HepG2 (cell line): ENCODE measurements at regions not wholly inside any gene's neighbourhood (a gene's known extent, or its start where the extent isn't known, plus 50 kb on each side); places are given as distances from the start of the nearest gene placed in this dataset.
"Not testable (repeated sequence)": the region's sequence is repeated elsewhere in the genome, so short reads cannot be mapped to it uniquely, and the experiment has no call there.

Experiments used
- ATAC-seq: fragments of 200-7000 bp; cut with Tn5 transposase; 3 replicates; pipeline ENCODE4 v1.9.1; 2020; ENCODE audit warnings: mild to moderate bottlenecking, moderate library complexity
- BruUV-seq: library from RNA; stranded (reverse); fragments of 400-500 nt; replicated peaks from 2 replicates; lab custom pipeline; 2021; lab: Mats Ljungman, UMichigan
- CTCF ChIA-PET: fragments of 300-600 bp; formaldehyde crosslinking; extraction: SDS; loops from one replicate; lab custom pipeline; 2021; ENCODE audit warnings: low total read pairs, inconsistent platforms, low intra/inter-chr PET ratio; lab: Yijun Ruan, JAX
- POLR2A ChIA-PET: fragments of 350-600 bp; sonication (Branson Sonifier 250); formaldehyde crosslinking; loops from one replicate; lab custom pipeline; 2020; ENCODE audit warnings: antibody characterized with exemption, inconsistent platforms; lab: Yijun Ruan, JAX
- DNase-seq: peaks from one replicate; pipeline ENCODE4 v3.0.0-alpha.2; 2015; ENCODE audit warnings: low spot score
- FAIRE-seq: peaks from 3 replicates; lab custom pipeline; 2011; peaks lifted over from hg19 to GRCh38; lab: Jason Lieb, UNC
- H2AFZ ChIP-seq: one replicate; pipeline ENCODE4 v1.6.1; 2011; ENCODE audit warnings: low read length, inconsistent platforms
- H3K27ac ChIP-seq: fragments of 300-600 bp; 3 replicates; pipeline ENCODE4 v1.8.0; 2011; ENCODE audit warnings: mixed run types, mild to moderate bottlenecking, mixed read lengths, low read length, inconsistent platforms; ENCODE audit not compliant: insufficient read depth; ENCODE audit errors: extremely low read length
- H3K27me3 ChIP-seq, 2 experiments: fragments of 200-600 bp in 1 of 2; 2 replicates in 1 of 2; 3 replicates in 1 of 2; pipeline versions ENCODE4 v1.6.0 to v1.8.0; 2011; ENCODE audit warnings: low read length in 2 of 2, mild to moderate bottlenecking in 2 of 2, moderate library complexity in 2 of 2, inconsistent platforms in 1 of 2; ENCODE audit not compliant: insufficient read depth in 2 of 2, control insufficient read depth in 1 of 2
- H3K36me3 ChIP-seq, 2 experiments: fragments of 200-600 bp in 1 of 2; replicated peaks in 1 of 2; 2 replicates in 1 of 2; 3 replicates in 1 of 2; pipeline versions ENCODE4 v1.5.1 to v1.8.0; 2011; ENCODE audit warnings: low read length in 2 of 2, inconsistent platforms in 1 of 2; ENCODE audit not compliant: insufficient read depth in 2 of 2, control insufficient read depth in 1 of 2
- H3K4me1 ChIP-seq: 2 replicates; pipeline ENCODE4 v1.5.1; 2012; ENCODE audit warnings: low read length, inconsistent platforms; ENCODE audit not compliant: insufficient read depth
- H3K4me2 ChIP-seq: 2 replicates; pipeline ENCODE4 v1.6.0; 2011; ENCODE audit warnings: low read depth, low read length, inconsistent platforms
- H3K4me3 ChIP-seq, 3 experiments: fragments of 200-600 bp in 1 of 3; sonication (generic), shearing (Covaris generic) in 1 of 3; replicated peaks in 1 of 3; 2 replicates each; pipeline ENCODE4 v1.5.1; 2011 to 2016; ENCODE audit warnings: low read length in 3 of 3, inconsistent platforms in 2 of 3, low read depth in 2 of 3, mild to moderate bottlenecking in 2 of 3, control low read depth in 1 of 3, mixed read lengths in 1 of 3; ENCODE audit not compliant: insufficient read depth in 1 of 3
- H3K79me2 ChIP-seq: one replicate; pipeline ENCODE4 v1.6.1; 2011; ENCODE audit warnings: low read length, inconsistent platforms; ENCODE audit not compliant: insufficient read depth
- H3K9ac ChIP-seq: 2 replicates; pipeline ENCODE4 v1.6.0; 2011; ENCODE audit warnings: mild to moderate bottlenecking, low read depth, low read length, inconsistent platforms; ENCODE audit not compliant: insufficient read depth
- H3K9me3 ChIP-seq: 2 replicates; pipeline ENCODE4 v1.5.1; 2012; ENCODE audit warnings: mild to moderate bottlenecking, low read length
- H4K20me1 ChIP-seq: 2 replicates; pipeline ENCODE4 v1.6.0; 2011; ENCODE audit warnings: inconsistent platforms, mild to moderate bottlenecking, low read length, moderate library complexity; ENCODE audit not compliant: insufficient read depth
- CBX1 ChIP-seq: IDR thresholded peaks from one replicate; pipeline ENCODE4 v1.6.1; 2016; ENCODE audit warnings: antibody characterized with exemption, low read depth
- LBX2 ChIP-seq: sonication (generic); formaldehyde crosslinking; IDR thresholded peaks from 2 replicates; pipeline ENCODE4 v1.5.0; 2020; ENCODE audit warnings: missing genetic modification reagents, mild to moderate bottlenecking, borderline replicate concordance
- ZHX2 ChIP-seq, 2 experiments: sonication (generic) in 1 of 2; formaldehyde crosslinking in 1 of 2; IDR thresholded peaks; 2 replicates each; pipeline versions ENCODE4 v1.6.1 to v1.9.0; 2014 to 2022; ENCODE audit warnings: antibody characterized with exemption in 1 of 2, borderline replicate concordance in 1 of 2, inconsistent platforms in 1 of 2, low read depth in 1 of 2, missing genetic modification reagents in 1 of 2
- ZNF432 ChIP-seq: sonication (generic); formaldehyde crosslinking; IDR thresholded peaks from 2 replicates; pipeline ENCODE4 v1.5.0; 2020; ENCODE audit warnings: missing genetic modification reagents, mild to moderate bottlenecking, borderline replicate concordance
- WGBS: methylation state at CpG from one replicate; pipeline ENCODE4 v1.1.6; 2017; ENCODE audit warnings: low lambda C conversion rate; 5-methylcytosine and 5-hydroxymethylcytosine counted together
- in situ Hi-C: cut with HindIII; loops from 2 replicates; pipeline ENCODE4 v1.10.0; 2017; ENCODE audit warnings: low pct_unique_long_range_greater_than_20kb; ENCODE audit not compliant: extremely low pct_ligation_motif_present
- intact Hi-C: fragments of 100-400 bp; cut with micrococcal nuclease; formaldehyde crosslinking; loops from one replicate; pipeline ENCODE4 v1.10.0; 2022; ENCODE audit not compliant: unreplicated experiment

GRCh38 chr15:75792236-75792635 is 51.0 kb upstream of the UBE2Q2 start:
- H3K27me3 ChIP-seq = peaks cover 0 to 12% of the 10 kb centered on the region in 2 experiments; a peak in 2 of 5 replicates
- ATAC-seq, H3K27ac ChIP-seq, in situ Hi-C loops, H2AFZ ChIP-seq, CTCF ChIA-PET, H3K4me2 ChIP-seq, POLR2A ChIA-PET, DNase-seq, H3K4me1 ChIP-seq, H3K4me3 ChIP-seq, H4K20me1 ChIP-seq, H3K36me3 ChIP-seq, FAIRE-seq, H3K9ac ChIP-seq, H3K79me2 ChIP-seq, BruUV-seq, H3K9me3 ChIP-seq, intact Hi-C loops: not testable (repeated sequence)
- 50% methylated on average over 4 of the region's 6 CpGs for WGBS

- no peaks in the 10 kb centered on the region for H3K4me1 ChIP-seq
- WGBS = no CpG with 5 or more reads among the region's 14 CpGs
- H3K27ac ChIP-seq = no peak overlapping the region
- ChIA-PET CTCF (no interaction called here), POLR2A (no interaction called here)
- no peaks in the 10 kb centered on the region for H4K20me1 ChIP-seq
- H3K27me3 ChIP-seq = peaks cover under 1 to 12% of the 10 kb centered on the region in 2 experiments; a peak in 2 of 5 replicates
- no peaks in the 10 kb centered on the region for H3K79me2 ChIP-seq
- H3K9ac ChIP-seq = no peak overlapping the region
- no TSS peak for BruUV-seq
- no peak overlapping the region for H2AFZ ChIP-seq
- DNase-seq (no peak), FAIRE-seq (no peak), ATAC-seq (no peak)
- in situ Hi-C loops = no loop called here
- intact Hi-C loops = no loop called here
- H3K9me3 ChIP-seq = no peaks in the 10 kb centered on the region
- no peak overlapping the region for H3K4me3 ChIP-seq
- H3K36me3 ChIP-seq = no peaks in the 10 kb centered on the region
- no peak overlapping the region for H3K4me2 ChIP-seq
- TF ChIP-seq ZNF432 (CRISPR knock-in tag) (no peak), ZHX2 (IDR thresholded peaks at IDR 0.05; ENCODE audit: low read depth) (no peak), ZHX2 (CRISPR knock-in tag; IDR thresholded peaks at IDR 0.05; ENCODE audit: borderline replicate concordance) (no peak), LBX2 (no peak), CBX1 (no peak)
Observed at GRCh38 chr15:75791337-75791713, 51.9 kb upstream of the UBE2Q2 start.
